HepG2 (cell line): ENCODE measurements at regions not wholly inside any gene's neighbourhood (a gene's known extent, or its start where the extent isn't known, plus 50 kb on each side); places are given as distances from the start of the nearest gene placed in this dataset.

Source experiments
- ATAC-seq: fragments of 200-7000 bp; cut with Tn5 transposase; 3 replicates; pipeline ENCODE4 v1.9.1; 2020; ENCODE audit warnings: mild to moderate bottlenecking, moderate library complexity
- BruUV-seq: library from RNA; stranded (reverse); fragments of 400-500 nt; replicated peaks from 2 replicates; lab custom pipeline; 2021; lab: Mats Ljungman, UMichigan
- CTCF ChIA-PET: fragments of 300-600 bp; formaldehyde crosslinking; extraction: SDS; loops from one replicate; lab custom pipeline; 2021; ENCODE audit warnings: low total read pairs, inconsistent platforms, low intra/inter-chr PET ratio; lab: Yijun Ruan, JAX
- POLR2A ChIA-PET: fragments of 350-600 bp; sonication (Branson Sonifier 250); formaldehyde crosslinking; loops from one replicate; lab custom pipeline; 2020; ENCODE audit warnings: antibody characterized with exemption, inconsistent platforms; lab: Yijun Ruan, JAX
- DNase-seq: peaks from one replicate; pipeline ENCODE4 v3.0.0-alpha.2; 2015; ENCODE audit warnings: low spot score
- FAIRE-seq: peaks from 3 replicates; lab custom pipeline; 2011; peaks lifted over from hg19 to GRCh38; lab: Jason Lieb, UNC
- H2AFZ ChIP-seq: one replicate; pipeline ENCODE4 v1.6.1; 2011; ENCODE audit warnings: low read length, inconsistent platforms
- H3K27ac ChIP-seq: fragments of 300-600 bp; 3 replicates; pipeline ENCODE4 v1.8.0; 2011; ENCODE audit warnings: mixed run types, mild to moderate bottlenecking, mixed read lengths, low read length, inconsistent platforms; ENCODE audit not compliant: insufficient read depth; ENCODE audit errors: extremely low read length
- H3K27me3 ChIP-seq, 2 experiments: fragments of 200-600 bp in 1 of 2; 2 replicates in 1 of 2; 3 replicates in 1 of 2; pipeline versions ENCODE4 v1.6.0 to v1.8.0; 2011; ENCODE audit warnings: low read length in 2 of 2, mild to moderate bottlenecking in 2 of 2, moderate library complexity in 2 of 2, inconsistent platforms in 1 of 2; ENCODE audit not compliant: insufficient read depth in 2 of 2, control insufficient read depth in 1 of 2
- H3K36me3 ChIP-seq, 2 experiments: fragments of 200-600 bp in 1 of 2; replicated peaks in 1 of 2; 2 replicates in 1 of 2; 3 replicates in 1 of 2; pipeline versions ENCODE4 v1.5.1 to v1.8.0; 2011; ENCODE audit warnings: low read length in 2 of 2, inconsistent platforms in 1 of 2; ENCODE audit not compliant: insufficient read depth in 2 of 2, control insufficient read depth in 1 of 2
- H3K4me1 ChIP-seq: 2 replicates; pipeline ENCODE4 v1.5.1; 2012; ENCODE audit warnings: low read length, inconsistent platforms; ENCODE audit not compliant: insufficient read depth
- H3K4me2 ChIP-seq: 2 replicates; pipeline ENCODE4 v1.6.0; 2011; ENCODE audit warnings: low read depth, low read length, inconsistent platforms
- H3K4me3 ChIP-seq, 3 experiments: fragments of 200-600 bp in 1 of 3; sonication (generic), shearing (Covaris generic) in 1 of 3; replicated peaks in 1 of 3; 2 replicates each; pipeline ENCODE4 v1.5.1; 2011 to 2016; ENCODE audit warnings: low read length in 3 of 3, inconsistent platforms in 2 of 3, low read depth in 2 of 3, mild to moderate bottlenecking in 2 of 3, control low read depth in 1 of 3, mixed read lengths in 1 of 3; ENCODE audit not compliant: insufficient read depth in 1 of 3
- H3K79me2 ChIP-seq: one replicate; pipeline ENCODE4 v1.6.1; 2011; ENCODE audit warnings: low read length, inconsistent platforms; ENCODE audit not compliant: insufficient read depth
- H3K9ac ChIP-seq: 2 replicates; pipeline ENCODE4 v1.6.0; 2011; ENCODE audit warnings: mild to moderate bottlenecking, low read depth, low read length, inconsistent platforms; ENCODE audit not compliant: insufficient read depth
- H3K9me3 ChIP-seq: 2 replicates; pipeline ENCODE4 v1.5.1; 2012; ENCODE audit warnings: mild to moderate bottlenecking, low read length
- H4K20me1 ChIP-seq: 2 replicates; pipeline ENCODE4 v1.6.0; 2011; ENCODE audit warnings: inconsistent platforms, mild to moderate bottlenecking, low read length, moderate library complexity; ENCODE audit not compliant: insufficient read depth
- AHR ChIP-seq: IDR thresholded peaks from 2 replicates; pipeline ENCODE4 v1.6.1; 2018; ENCODE audit warnings: missing genetic modification reagents, missing compliant biosample characterization
- BRD4 ChIP-seq: sonication (generic); formaldehyde crosslinking; IDR thresholded peaks from 2 replicates; pipeline ENCODE4 v1.4.0; 2020; ENCODE audit warnings: missing genetic modification reagents
- CREBL2 ChIP-seq: sonication (generic); formaldehyde crosslinking; IDR thresholded peaks from 2 replicates; pipeline ENCODE4 v1.8.1; 2023; ENCODE audit warnings: missing genetic modification reagents, mild to moderate bottlenecking, borderline replicate concordance
- HNF1A ChIP-seq, 2 experiments: sonication (generic) in 1 of 2; formaldehyde crosslinking in 1 of 2; IDR thresholded peaks; 2 replicates each; pipeline versions ENCODE4 v1.4.0 to v1.6.1; 2016 to 2020; ENCODE audit warnings: borderline replicate concordance in 1 of 2, low read depth in 1 of 2, mild to moderate bottlenecking in 1 of 2, missing genetic modification reagents in 1 of 2
- HNRNPL ChIP-seq: fragments of 200-400 bp; formaldehyde crosslinking; IDR thresholded peaks from 2 replicates; pipeline ENCODE4 v1.6.1; 2017; ENCODE audit warnings: mild to moderate bottlenecking, low read depth, low read length
- IRF2 ChIP-seq: IDR thresholded peaks from 2 replicates; pipeline ENCODE4 v1.6.1; 2018; ENCODE audit warnings: missing genetic modification reagents, missing compliant biosample characterization
- KLF11 ChIP-seq: IDR thresholded peaks from 2 replicates; pipeline ENCODE4 v1.6.1; 2016; ENCODE audit warnings: missing compliant biosample characterization
- ZBTB2 ChIP-seq: sonication (generic); formaldehyde crosslinking; IDR thresholded peaks from 2 replicates; pipeline ENCODE4 v1.8.0; 2022; ENCODE audit warnings: low read depth, missing genetic modification reagents
- ZFP36L2 ChIP-seq: sonication (generic); formaldehyde crosslinking; IDR thresholded peaks from 2 replicates; pipeline ENCODE4 v1.4.0; 2020; ENCODE audit warnings: missing genetic modification reagents
- ZNF788 ChIP-seq: sonication (generic); formaldehyde crosslinking; IDR thresholded peaks from 2 replicates; pipeline ENCODE4 v1.5.0; 2020; ENCODE audit warnings: mild to moderate bottlenecking, missing genetic modification reagents, borderline replicate concordance
- WGBS: methylation state at CpG from one replicate; pipeline ENCODE4 v1.1.6; 2017; ENCODE audit warnings: low lambda C conversion rate; 5-methylcytosine and 5-hydroxymethylcytosine counted together
- in situ Hi-C: cut with HindIII; loops from 2 replicates; pipeline ENCODE4 v1.10.0; 2017; ENCODE audit warnings: low pct_unique_long_range_greater_than_20kb; ENCODE audit not compliant: extremely low pct_ligation_motif_present
- intact Hi-C: fragments of 100-400 bp; cut with micrococcal nuclease; formaldehyde crosslinking; loops from one replicate; pipeline ENCODE4 v1.10.0; 2022; ENCODE audit not compliant: unreplicated experiment

- no peak for TF ChIP-seq BRD4 (CRISPR knock-in tag)
- TF ChIP-seq ZBTB2 = no peak
- TF ChIP-seq ZFP36L2 = no peak
- TF ChIP-seq, all 625 proteins: peak for 0
Measured at GRCh38 chr21:25528515-25528914, 78.8 kb downstream of the MRPL39 start (continued).

GRCh38 chr21:25518491-25518911 is 88.8 kb downstream of the MRPL39 start:
- no peak for ATAC-seq
- no peak overlapping the region for H3K4me3 ChIP-seq
- no peaks in the 10 kb centered on the region for H3K79me2 ChIP-seq
- H3K4me2 ChIP-seq = no peak overlapping the region
- no peak overlapping the region for H2AFZ ChIP-seq
- no TSS peak for BruUV-seq
- no peaks in the 10 kb centered on the region for H4K20me1 ChIP-seq
- no peak overlapping the region for H3K27ac ChIP-seq
- POLR2A ChIA-PET = no interaction called here
- no peaks in the 10 kb centered on the region for H3K4me1 ChIP-seq
- H3K9ac ChIP-seq = no peak overlapping the region
- H3K27me3 ChIP-seq = no peaks in the 10 kb centered on the region
- no peak for DNase-seq
- H3K9me3 ChIP-seq = peaks cover 54% of the 10 kb centered on the region
- in situ Hi-C loops = no loop called here
- intact Hi-C loops = no loop called here
- TF ChIP-seq IRF2 = no peak
- no peak for TF ChIP-seq AHR (CRISPR knock-in tag)
- no peak for TF ChIP-seq HNF1A (IDR thresholded peaks at IDR 0.05; ENCODE audit: low read depth)
- TF ChIP-seq HNF1A (CRISPR knock-in tag; IDR thresholded peaks at IDR 0.05; ENCODE audit: borderline replicate concordance) = no peak
- TF ChIP-seq ZNF788 (CRISPR knock-in tag) = no peak
- TF ChIP-seq KLF11 (CRISPR knock-in tag) = no peak
- no peak for TF ChIP-seq HNRNPL
- TF ChIP-seq CREBL2 = no peak
- TF ChIP-seq, all 625 proteins: peak for 0
- CTCF ChIA-PET = no interaction called here
- 14% methylated on average over 1 of the region's 3 CpGs for WGBS
- no peak for FAIRE-seq
- no peaks in the 10 kb centered on the region for H3K36me3 ChIP-seq
